ENCODE measurements at regions not wholly inside any gene's neighbourhood (a gene's known extent, or its start where the extent isn't known, plus 50 kb on each side); places are given as distances from the start of the nearest gene placed in this dataset.

DNA sequence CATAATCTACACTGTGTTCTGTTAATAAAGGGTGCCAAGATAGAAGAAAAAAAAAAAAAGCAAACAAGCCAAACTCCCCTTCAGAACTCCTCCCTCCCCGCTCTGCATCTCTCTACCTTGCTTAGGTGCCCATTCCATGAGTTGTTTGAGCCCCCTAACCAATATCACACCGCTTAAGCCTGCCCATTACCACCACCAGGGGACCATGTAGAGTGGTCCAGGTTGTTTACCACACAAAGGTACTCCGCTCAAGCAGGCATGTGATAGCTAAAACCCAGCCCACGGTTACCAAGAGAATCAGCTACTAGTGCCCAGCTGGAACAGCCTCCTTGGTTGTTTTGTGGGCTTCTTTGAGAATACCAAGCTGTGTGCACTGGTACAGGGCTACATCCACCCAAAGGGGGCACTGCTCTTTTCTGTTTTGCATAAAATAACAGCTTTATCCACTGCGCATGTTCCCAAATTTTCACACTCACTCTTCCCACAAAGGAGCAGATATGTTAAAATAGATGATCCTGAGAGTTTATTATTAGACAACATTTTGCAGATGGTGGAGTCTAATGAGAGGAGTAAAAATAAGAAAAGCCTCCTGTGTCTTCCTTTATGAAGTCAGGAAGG is 304.1 kb downstream of the DEPDC1B start:
- no peak for DNase-seq (ENCODE audit: low spot score)
- no peaks in the 10 kb centered on the region for H3K9me3 ChIP-seq (ENCODE audit: control insufficient read depth in 4 of 4, low read length in 3 of 4)
- no peak overlapping the region for H3K27ac ChIP-seq (ENCODE audit: low read depth in 1 of 2, low read length in 2 of 2)
- no peaks in the 10 kb centered on the region for H3K27me3 ChIP-seq (ENCODE audit: control insufficient read depth in 4 of 4, insufficient read depth in 4 of 4, low read length in 3 of 4)
- 87% methylated on average over 5 of the region's 5 CpGs for WGBS
- H3K4me3 ChIP-seq (ENCODE audit: low read depth in 1 of 3, low read length in 3 of 3), result no peak overlapping the region
- TF ChIP-seq EGR1 (IDR thresholded peaks at IDR 0.05; ENCODE audit: low read depth in 2 of 2), result no peak
- TF ChIP-seq YY1 (IDR thresholded peaks at IDR 0.05), result no peak
- no peak for TF ChIP-seq HNF4A (conservative IDR thresholded peaks at IDR 0.05)
- TF ChIP-seq, protein P1, sequence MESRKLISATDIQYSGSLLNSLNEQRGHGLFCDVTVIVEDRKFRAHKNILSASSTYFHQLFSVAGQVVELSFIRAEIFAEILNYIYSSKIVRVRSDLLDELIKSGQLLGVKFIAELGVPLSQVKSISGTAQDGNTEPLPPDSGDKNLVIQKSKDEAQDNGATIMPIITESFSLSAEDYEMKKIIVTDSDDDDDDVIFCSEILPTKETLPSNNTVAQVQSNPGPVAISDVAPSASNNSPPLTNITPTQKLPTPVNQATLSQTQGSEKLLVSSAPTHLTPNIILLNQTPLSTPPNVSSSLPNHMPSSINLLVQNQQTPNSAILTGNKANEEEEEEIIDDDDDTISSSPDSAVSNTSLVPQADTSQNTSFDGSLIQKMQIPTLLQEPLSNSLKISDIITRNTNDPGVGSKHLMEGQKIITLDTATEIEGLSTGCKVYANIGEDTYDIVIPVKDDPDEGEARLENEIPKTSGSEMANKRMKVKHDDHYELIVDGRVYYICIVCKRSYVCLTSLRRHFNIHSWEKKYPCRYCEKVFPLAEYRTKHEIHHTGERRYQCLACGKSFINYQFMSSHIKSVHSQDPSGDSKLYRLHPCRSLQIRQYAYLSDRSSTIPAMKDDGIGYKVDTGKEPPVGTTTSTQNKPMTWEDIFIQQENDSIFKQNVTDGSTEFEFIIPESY (IDR thresholded peaks at IDR 0.05), result no peak
- no peak for TF ChIP-seq GABPA (IDR thresholded peaks at IDR 0.05 in 1 of 2, conservative IDR thresholded peaks at IDR 0.05 in 1 of 2)
- H3K9ac ChIP-seq (ENCODE audit: low read depth in 1 of 2, low read length in 2 of 2), result no peak overlapping the region
- no peaks in the 10 kb centered on the region for H3K4me1 ChIP-seq (ENCODE audit: control insufficient read depth in 4 of 4, insufficient read depth in 4 of 4, low read length in 3 of 4)
- H3K36me3 ChIP-seq (ENCODE audit: control insufficient read depth in 4 of 4, insufficient read depth in 3 of 4, low read depth in 1 of 4, low read length in 3 of 4), result no peaks in the 10 kb centered on the region

- DNase-seq (ENCODE audit: low spot score), result no peak
- Histone ChIP-seq H3K27ac (ENCODE audit: low read depth in 1 of 2, low read length in 2 of 2) (no peak overlapping the region), H3K4me1 (ENCODE audit: control insufficient read depth in 4 of 4, insufficient read depth in 4 of 4, low read length in 3 of 4) (no peaks in the 10 kb centered on the region), H3K4me3 (ENCODE audit: low read depth in 1 of 3, low read length in 3 of 3) (no peak overlapping the region), H3K27me3 (ENCODE audit: control insufficient read depth in 4 of 4, insufficient read depth in 4 of 4, low read length in 3 of 4) (no peaks in the 10 kb centered on the region), H3K36me3 (ENCODE audit: control insufficient read depth in 4 of 4, insufficient read depth in 3 of 4, low read depth in 1 of 4, low read length in 3 of 4) (no peaks in the 10 kb centered on the region), H3K9me3 (ENCODE audit: control insufficient read depth in 4 of 4, low read length in 3 of 4) (no peaks in the 10 kb centered on the region), H3K9ac (ENCODE audit: low read depth in 1 of 2, low read length in 2 of 2) (no peak overlapping the region)
- no peak for TF ChIP-seq FOXA1 (IDR thresholded peaks at IDR 0.05)
- TF ChIP-seq, protein P1 (IDR thresholded peaks at IDR 0.05), result no peak
- WGBS, result 37% methylated on average over 2 of the region's 2 CpGs
Observed at GRCh38 chr5:60387051-60387440, 312.9 kb downstream of the DEPDC1B start.

- no peaks in the 10 kb centered on the region for H3K27me3 ChIP-seq (ENCODE audit: control insufficient read depth in 4 of 4, insufficient read depth in 4 of 4, low read length in 3 of 4)
- no peak overlapping the region for H3K27ac ChIP-seq (ENCODE audit: low read depth in 1 of 2, low read length in 2 of 2)
- H3K4me1 ChIP-seq (ENCODE audit: control insufficient read depth in 4 of 4, insufficient read depth in 4 of 4, low read length in 3 of 4), result no peaks in the 10 kb centered on the region
- no peak for DNase-seq (ENCODE audit: low spot score)
- H3K36me3 ChIP-seq (ENCODE audit: control insufficient read depth in 4 of 4, insufficient read depth in 3 of 4, low read depth in 1 of 4, low read length in 3 of 4), result no peaks in the 10 kb centered on the region
- 54% methylated on average over 5 of the region's 5 CpGs for WGBS
- no peaks in the 10 kb centered on the region for H3K9me3 ChIP-seq (ENCODE audit: control insufficient read depth in 4 of 4, low read length in 3 of 4)
- no peak for TF ChIP-seq JUND (IDR thresholded peaks at IDR 0.05)
- TF ChIP-seq HNF4G (IDR thresholded peaks at IDR 0.05), result no peak
- TF ChIP-seq NR2F2 (IDR thresholded peaks at IDR 0.05), result no peak
- TF ChIP-seq, protein P2, sequence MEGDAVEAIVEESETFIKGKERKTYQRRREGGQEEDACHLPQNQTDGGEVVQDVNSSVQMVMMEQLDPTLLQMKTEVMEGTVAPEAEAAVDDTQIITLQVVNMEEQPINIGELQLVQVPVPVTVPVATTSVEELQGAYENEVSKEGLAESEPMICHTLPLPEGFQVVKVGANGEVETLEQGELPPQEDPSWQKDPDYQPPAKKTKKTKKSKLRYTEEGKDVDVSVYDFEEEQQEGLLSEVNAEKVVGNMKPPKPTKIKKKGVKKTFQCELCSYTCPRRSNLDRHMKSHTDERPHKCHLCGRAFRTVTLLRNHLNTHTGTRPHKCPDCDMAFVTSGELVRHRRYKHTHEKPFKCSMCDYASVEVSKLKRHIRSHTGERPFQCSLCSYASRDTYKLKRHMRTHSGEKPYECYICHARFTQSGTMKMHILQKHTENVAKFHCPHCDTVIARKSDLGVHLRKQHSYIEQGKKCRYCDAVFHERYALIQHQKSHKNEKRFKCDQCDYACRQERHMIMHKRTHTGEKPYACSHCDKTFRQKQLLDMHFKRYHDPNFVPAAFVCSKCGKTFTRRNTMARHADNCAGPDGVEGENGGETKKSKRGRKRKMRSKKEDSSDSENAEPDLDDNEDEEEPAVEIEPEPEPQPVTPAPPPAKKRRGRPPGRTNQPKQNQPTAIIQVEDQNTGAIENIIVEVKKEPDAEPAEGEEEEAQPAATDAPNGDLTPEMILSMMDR (IDR thresholded peaks at IDR 0.05; ENCODE audit: low read depth, low read length, missing input control), result no peak
- no peak for TF ChIP-seq RAD21 (IDR thresholded peaks at IDR 0.05)
- no peak for TF ChIP-seq YY1 (IDR thresholded peaks at IDR 0.05)
- no peak for TF ChIP-seq REST (IDR thresholded peaks at IDR 0.05)
- no peak for TF ChIP-seq RXRA (IDR thresholded peaks at IDR 0.05)
- TF ChIP-seq FOXA2 (IDR thresholded peaks at IDR 0.05), result no peak
- H3K4me3 ChIP-seq (ENCODE audit: low read depth in 1 of 3, low read length in 3 of 3), result no peak overlapping the region
- H3K9ac ChIP-seq (ENCODE audit: low read depth in 1 of 2, low read length in 2 of 2), result no peak overlapping the region
Observed at GRCh38 chr5:60386436-60387050, 313.4 kb downstream of the DEPDC1B start.

All from liver (tissue), 8 donors.